Stimulated activated CD8-positive, alpha-beta memory T cell treated with anti-CD3 and anti-CD28 coated beads, Interleukin-7, amount 100 ng/mL, for 24 hours (primary cell): ENCODE measurements at regions not wholly inside any gene's neighbourhood (a gene's known extent, or its start where the extent isn't known, plus 50 kb on each side); places are given as distances from the start of the nearest gene placed in this dataset.

Experiments used
- DNase-seq: peaks from one replicate; pipeline ENCODE4 v3.0.0-alpha.2; 2020; ENCODE audit warnings: low read depth

DNA sequence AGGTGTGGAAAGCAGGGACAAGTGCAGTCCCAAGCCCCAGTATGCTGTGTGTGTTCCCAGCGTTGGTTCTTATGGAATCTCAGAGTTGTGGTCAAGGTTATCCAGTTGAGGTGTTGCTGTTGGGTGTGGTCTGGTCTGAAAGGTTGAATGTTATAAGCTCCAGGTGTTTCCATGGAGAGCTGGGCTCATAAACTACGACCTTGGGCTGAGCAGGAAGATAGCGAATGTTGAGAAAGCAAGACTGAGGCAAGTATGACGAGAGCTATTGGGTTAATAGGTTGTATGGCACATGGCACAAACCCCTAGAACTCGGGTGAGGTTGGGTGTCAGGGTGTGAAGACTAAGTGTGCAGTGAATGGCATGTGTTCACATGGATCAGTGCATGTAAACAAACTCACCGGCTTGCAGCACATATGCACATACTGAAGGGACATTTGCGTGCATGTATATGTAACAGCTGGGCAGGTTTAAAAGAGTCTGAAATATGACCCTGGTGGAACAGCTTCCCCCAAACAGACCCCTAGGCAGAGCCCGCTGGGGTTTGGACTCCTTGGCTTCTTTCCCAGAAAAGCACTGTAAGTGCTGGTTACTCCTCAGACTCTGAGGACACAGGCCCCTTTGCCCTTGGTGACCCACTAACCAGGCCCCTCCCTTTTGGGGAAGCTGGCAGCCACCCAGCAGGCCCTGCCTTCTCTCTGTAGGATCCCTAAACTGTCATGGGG is 117.5 kb downstream of the NAV1 start:
- DNase-seq, result no peak

- no peak for DNase-seq
Observed at GRCh38 chr1:201659572-201659971, 120.6 kb downstream of the NAV1 start.

GRCh38 chr1:201660931-201661822 is 122.2 kb downstream of the NAV1 start:
- no peak for DNase-seq

DNA sequence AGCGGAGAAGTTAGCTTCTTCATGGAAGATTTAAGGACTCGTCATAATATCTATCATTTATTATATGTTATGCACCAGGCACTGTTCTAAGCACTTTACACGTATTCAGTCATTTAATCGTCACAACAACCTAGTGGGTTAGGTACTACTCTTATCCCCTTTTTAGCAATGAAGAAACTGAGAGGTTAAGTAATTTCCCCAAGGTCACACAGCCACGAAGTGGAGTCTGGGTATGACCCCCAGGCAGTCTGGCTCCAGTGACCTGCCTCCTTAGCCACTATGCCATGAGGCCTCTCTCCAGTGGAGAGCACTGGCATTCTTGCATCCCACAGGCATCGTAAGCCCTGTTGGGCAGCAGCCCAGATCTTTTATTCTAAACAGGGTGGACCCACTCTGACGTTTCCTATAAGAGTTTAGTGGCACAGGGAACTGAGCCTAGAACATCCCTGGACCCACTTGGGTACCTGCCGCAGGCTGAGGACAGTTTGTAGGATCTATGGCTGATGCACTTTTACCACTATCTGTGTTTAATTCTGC is 123.0 kb downstream of the NAV1 start:
- DNase-seq, result no peak

DNA sequence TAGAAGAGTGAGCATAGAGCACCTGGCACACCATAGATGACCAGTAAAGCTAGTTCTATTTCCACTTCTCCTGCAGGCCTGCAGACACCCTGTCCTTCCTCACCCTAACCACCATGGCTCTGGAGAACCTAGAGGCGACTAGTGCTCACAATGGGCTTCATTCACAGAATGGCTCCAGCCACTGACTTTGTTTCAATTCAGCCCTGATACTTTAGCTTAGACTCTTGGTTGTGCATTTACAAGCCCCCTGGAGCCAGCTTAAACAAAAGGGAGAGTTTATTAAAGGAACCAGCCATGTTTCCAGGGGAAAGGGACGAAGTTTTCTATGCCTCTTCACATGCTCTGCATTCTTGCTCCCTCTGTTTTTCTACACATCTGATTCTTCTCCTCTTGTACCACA is 123.7 kb downstream of the NAV1 start:
- DNase-seq, result no peak

DNA sequence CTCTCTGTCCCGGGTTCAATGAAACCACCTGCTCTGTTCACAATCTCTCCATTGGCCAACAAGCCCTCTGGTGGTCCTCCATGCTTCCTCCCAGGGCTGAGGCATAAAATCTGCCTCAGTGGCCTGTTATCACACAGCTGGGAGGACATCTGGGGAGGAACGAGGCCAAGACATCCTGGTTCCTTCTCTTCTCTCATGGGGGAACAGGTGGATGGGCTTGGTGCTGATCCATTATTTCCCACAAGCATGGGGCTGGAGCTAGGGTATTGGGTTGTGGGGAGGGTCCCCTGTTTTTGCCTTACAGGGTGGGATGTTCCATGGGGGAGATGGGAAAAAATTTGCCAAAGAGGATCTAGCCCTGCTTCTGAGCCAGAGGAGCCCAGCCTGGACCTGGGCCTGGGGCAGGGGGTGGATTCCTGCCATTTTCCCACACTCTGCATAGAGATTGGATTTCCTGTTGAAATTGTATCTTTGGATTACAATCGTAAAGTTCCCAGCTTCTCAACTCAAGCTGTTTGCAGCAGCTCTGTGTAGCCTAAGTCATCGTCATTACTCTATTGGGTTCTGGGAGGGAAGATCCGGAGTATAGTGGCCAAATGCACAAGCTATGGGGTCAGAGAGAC is 124.7 kb downstream of the NAV1 start:
- no peak for DNase-seq

- DNase-seq, result no peak
Observed at GRCh38 chr1:201665036-201665435, 126.1 kb downstream of the NAV1 start.

- DNase-seq, result no peak
Observed at GRCh38 chr1:201666102-201666501, 127.2 kb downstream of the NAV1 start.

DNA sequence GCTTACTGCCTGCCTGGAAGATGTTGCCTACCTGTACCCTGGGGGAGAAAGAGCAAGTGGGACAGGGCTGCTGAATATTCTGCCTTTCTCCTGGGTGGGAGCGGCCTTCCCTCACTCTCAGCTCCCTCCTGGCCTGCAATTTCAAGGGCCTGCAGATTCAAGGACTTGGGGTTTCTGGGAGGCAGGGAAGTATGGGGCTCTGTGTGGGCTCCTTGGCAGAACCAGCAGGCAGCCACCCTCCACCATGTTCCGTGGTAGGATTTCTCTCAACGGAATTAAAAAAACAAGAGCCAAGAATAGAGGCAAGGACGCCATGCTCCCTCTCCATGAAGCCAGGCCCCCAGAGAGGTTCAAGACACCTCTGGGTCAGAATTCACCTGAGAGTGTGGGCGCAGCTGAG is 127.7 kb downstream of the NAV1 start:
- no peak for DNase-seq

DNA sequence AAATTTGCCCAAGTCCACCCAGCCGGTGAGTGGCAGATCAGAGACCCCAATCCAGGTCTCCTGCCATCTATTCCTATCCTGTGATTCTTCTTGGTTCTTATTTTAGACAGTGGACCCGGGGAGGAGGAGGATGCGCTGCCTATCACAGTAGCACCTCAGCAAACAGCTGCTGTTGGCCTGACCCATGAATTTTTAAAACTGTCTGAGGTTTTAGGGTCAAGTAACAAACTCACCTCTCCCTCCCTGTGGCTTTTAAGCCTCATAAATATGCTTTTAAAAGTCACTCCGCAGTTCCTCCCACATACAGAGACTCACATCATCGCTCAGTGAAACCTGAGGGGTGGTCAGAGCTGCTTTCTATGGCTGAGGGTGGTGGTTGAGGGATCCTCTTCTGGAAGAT is 128.6 kb downstream of the NAV1 start:
- no peak for DNase-seq

DNA sequence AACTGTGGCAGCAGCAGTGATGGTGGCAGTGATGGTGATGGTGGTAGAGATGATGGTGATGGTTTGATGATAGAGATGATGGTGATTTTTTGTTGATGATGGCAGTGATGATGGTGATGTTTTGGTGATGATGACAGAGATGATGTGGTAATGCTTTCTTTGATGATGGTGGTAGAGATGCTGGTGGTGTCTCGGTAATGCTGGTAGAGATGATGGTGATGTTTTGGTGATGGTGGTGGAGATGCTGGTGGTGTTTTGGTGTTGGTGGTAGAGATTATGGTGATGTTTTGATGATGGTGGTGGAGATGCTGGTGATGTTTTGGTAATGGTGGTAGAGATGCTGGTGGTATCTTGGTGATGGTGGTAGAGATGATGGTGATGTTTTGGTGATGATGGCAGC is 131.6 kb downstream of the NAV1 start:
- DNase-seq, result no peak

GRCh38 chr1:201672685-201673084 is 133.8 kb downstream of the NAV1 start:
- DNase-seq, result no peak

- no peak for DNase-seq
Observed at GRCh38 chr1:201673093-201673492, 134.2 kb downstream of the NAV1 start.

DNA sequence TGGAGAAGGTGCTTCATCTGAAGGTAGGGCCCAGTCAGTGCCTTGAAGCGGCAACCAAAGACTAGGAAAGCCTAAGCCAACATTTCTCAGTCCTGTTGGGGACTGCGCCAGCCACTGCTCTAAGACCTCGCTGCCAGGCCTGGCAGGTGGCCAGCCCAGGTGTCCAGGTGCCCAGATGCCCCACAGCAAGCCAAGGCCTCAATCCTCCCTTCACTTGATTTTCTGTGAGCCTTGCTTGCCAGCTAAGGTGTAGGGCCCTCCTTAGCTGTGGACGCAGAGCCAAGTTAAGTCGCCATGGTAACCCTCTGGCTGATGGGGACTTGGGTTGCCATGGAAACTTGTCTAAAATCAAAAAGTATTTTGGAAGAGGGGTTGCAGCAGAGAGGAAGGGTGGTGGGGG is 135.0 kb downstream of the NAV1 start:
- DNase-seq, result no peak

DNA sequence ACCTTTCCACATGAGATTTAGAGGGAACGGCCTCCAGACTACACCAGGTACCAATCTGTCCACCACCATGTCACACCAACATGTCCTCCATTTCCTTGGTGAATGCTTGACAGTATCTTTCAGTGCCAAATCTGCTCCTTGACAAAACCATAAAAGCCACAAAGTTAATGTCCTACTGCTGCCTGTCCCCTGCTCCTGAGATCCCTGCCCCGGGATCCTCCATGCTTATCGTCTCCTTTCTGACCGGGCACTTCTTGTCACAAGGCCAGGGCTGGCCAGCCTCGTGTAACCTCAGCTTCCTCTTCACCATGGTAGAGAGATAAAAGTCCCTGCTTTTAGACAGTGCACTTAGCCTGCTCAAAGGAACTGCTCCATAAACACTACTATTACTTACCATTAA is 136.2 kb downstream of the NAV1 start:
- DNase-seq, result no peak

DNA sequence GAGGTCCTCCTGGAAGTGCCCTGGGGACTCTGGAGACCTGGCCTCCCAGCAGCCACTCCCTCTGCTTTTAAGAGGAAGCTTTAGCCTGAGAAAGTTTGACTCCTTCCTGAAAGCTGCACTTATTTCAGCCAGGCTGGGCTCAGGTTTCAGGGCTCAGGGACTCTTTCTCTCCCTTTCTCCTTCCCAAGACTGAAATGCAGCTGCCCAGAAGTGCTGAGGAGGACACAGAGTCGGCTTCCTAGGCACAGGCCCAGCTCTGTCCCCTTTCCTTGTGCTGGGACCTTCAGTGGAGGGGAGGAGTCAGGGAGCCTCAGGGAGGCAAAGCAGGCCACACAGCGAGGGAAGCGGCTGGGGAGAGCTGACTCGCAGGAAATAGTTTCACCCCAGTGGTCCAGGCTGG is 137.3 kb downstream of the NAV1 start:
- DNase-seq, result no peak

DNA sequence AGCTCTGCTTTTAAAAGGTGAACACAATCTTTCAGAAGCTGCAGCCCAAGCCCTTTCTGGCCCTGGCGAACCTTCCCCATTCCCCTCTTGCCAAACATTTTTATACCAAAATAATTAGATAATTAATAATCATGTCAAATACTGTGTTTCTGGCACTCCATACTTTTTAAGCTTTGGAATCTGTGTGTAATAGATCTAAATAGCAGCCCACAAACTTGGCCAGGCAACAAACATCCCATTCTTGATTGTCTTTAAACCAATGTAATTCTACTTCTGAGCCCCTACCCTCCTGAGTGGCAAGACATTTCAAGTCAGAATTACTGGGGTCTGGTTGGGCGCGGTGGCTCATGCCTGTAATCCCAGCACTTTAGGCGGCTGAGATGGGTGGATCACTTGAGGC is 137.7 kb downstream of the NAV1 start:
- DNase-seq, result no peak

DNA sequence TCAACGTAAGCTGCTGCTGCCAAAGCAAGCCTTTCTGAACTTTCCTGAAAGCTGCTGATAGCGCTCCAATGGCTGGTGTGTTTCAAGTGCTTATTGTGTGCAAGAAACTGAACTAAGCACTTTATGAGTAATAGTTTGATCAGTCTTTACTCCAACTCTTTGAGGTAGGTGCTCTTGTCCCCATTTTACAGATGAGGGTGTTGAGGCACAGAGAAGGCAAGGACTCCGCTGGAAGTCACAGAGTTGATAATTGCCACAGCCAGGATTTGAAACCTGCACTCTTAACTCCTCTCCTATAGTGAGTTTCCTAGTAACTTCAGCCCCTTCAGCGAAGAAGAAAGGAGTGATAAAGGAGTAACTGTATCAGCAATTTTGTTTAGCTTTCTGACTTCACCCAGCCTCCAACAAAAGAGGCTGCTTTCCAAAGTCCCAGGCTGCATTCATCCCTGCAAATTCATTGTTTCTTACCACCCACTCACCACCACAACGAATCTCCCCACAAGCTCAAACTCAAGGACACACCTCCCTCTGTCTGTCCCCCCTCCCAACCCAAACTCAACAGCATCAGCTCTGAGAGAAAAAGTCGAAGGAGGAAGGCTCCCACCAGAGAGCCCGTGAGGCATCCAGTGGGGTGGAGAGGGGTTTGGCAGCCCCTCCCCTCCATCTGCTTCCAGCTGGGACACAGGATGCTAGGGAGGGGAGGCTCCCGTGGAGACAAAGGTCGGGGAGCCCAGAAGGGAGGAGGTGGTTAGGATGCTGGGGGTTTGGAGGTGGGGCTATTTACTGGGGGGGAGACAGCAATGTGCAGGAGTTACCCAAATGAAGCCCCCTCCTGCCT is 139.6 kb downstream of the NAV1 start:
- no peak for DNase-seq

- no peak for DNase-seq
Observed at GRCh38 chr1:201681375-201681774, 142.4 kb downstream of the NAV1 start.

GRCh38 chr1:201682964-201683363 is 144.0 kb downstream of the NAV1 start:
- no peak for DNase-seq

DNA sequence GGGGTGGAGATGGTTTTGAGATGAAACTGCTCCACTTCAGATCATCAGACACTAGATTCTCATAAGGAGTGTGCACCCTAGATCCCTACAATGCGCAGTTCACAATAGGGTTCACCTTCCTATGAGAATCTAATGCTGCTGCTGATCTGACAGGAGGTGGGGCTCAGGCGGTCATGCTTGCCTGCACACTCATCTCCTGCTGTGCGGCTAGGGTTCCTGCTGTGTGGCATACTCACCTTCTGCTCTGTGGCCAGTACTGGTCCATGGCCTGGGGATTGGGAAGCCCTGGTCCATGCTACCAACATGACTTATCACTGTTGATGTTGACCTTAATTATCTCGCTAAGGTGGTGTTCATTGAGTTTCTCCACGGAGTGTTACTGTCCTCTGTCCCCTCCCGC is 144.5 kb downstream of the NAV1 start:
- no peak for DNase-seq

- no peak for DNase-seq
Observed at GRCh38 chr1:201685485-201685884, 143.5 kb upstream of the IPO9 start.
